PC-9 (cell line): ENCODE measurements at regions not wholly inside any gene's neighbourhood (a gene's known extent, or its start where the extent isn't known, plus 50 kb on each side); places are given as distances from the start of the nearest gene placed in this dataset.

Source experiments
- BruUV-seq: library from RNA; stranded (reverse); fragments of 400-500 nt; replicated peaks from 2 replicates; lab custom pipeline; 2021; lab: Mats Ljungman, UMichigan
- CTCF ChIA-PET: fragments of 300-600 bp; sonication (Branson Sonifier 250); formaldehyde crosslinking; loops from one replicate; lab custom pipeline; 2022; ENCODE audit warnings: antibody characterized with exemption; lab: Charles Lee
- POLR2A ChIA-PET: fragments of 300-600 bp; sonication (Branson Sonifier 250); formaldehyde crosslinking; loops from one replicate; lab custom pipeline; 2022; ENCODE audit warnings: antibody characterized with exemption; ENCODE audit not compliant: unreplicated experiment; lab: Charles Lee
- DNase-seq, 2 experiments: peaks; one replicate each; pipeline versions ENCODE4 v3.0.0 to v3.0.0-alpha.2; 2015 to 2022; ENCODE audit warnings: mixed read lengths in 1 of 2
- H2AFZ ChIP-seq: fragments of 200-600 bp; sonication (generic); 2 replicates; pipeline ENCODE4 v1.8.1; 2017; ENCODE audit warnings: antibody characterized with exemption
- H3F3A ChIP-seq: fragments of 200-600 bp; sonication (generic); 2 replicates; pipeline ENCODE4 v1.8.1; 2017; ENCODE audit warnings: antibody characterized with exemption, mild to moderate bottlenecking, low read depth; ENCODE audit not compliant: insufficient read depth
- H3K27ac ChIP-seq: fragments of 200-600 bp; sonication (generic); 2 replicates; pipeline ENCODE4 v1.6.1; 2016; ENCODE audit warnings: mixed run types
- H3K27me3 ChIP-seq: fragments of 200-600 bp; sonication (generic); 2 replicates; pipeline ENCODE4 v1.6.1; 2016; ENCODE audit warnings: low read depth, mixed run types; ENCODE audit not compliant: insufficient read depth
- H3K36me3 ChIP-seq: fragments of 200-600 bp; sonication (generic); 2 replicates; pipeline ENCODE4 v1.6.1; 2016; ENCODE audit warnings: low read depth, mixed run types
- H3K4me1 ChIP-seq: fragments of 200-600 bp; sonication (generic); replicated peaks from 2 replicates; pipeline ENCODE4 v1.6.1; 2016; ENCODE audit warnings: mixed run types; ENCODE audit not compliant: insufficient read depth
- H3K4me2 ChIP-seq: fragments of 200-600 bp; sonication (generic); 2 replicates; pipeline ENCODE4 v1.6.1; 2017; ENCODE audit warnings: mixed run types
- H3K4me3 ChIP-seq: fragments of 200-600 bp; sonication (generic); 2 replicates; pipeline ENCODE4 v1.6.1; 2016; ENCODE audit warnings: mixed run types
- H3K79me2 ChIP-seq: fragments of 200-600 bp; sonication (generic); 2 replicates; pipeline ENCODE4 v1.6.1; 2017; ENCODE audit warnings: low read depth, mixed run types
- H3K9me2 ChIP-seq: fragments of 200-600 bp; sonication (generic); 2 replicates; pipeline ENCODE4 v1.8.1; 2017; ENCODE audit warnings: mild to moderate bottlenecking; ENCODE audit not compliant: insufficient read depth
- H3K9me3 ChIP-seq: fragments of 200-600 bp; sonication (generic); 2 replicates; pipeline ENCODE4 v1.8.1; 2016; ENCODE audit warnings: low read depth; ENCODE audit not compliant: insufficient read depth
- H4K20me1 ChIP-seq: fragments of 200-600 bp; sonication (generic); 2 replicates; pipeline ENCODE4 v1.8.1; 2017; ENCODE audit not compliant: insufficient read depth
- EZH2 ChIP-seq: fragments of 200-600 bp; sonication (generic); IDR thresholded peaks from 2 replicates; pipeline ENCODE4 v1.8.0; 2017; ENCODE audit warnings: antibody characterized with exemption, low read depth
- intact Hi-C: fragments of 100-400 bp; cut with micrococcal nuclease; formaldehyde crosslinking; loops from one replicate; pipeline ENCODE4 v1.10.0; 2022; ENCODE audit not compliant: unreplicated experiment
- TF ChIP-seq, protein P1 (sequence below): fragments of 200-600 bp; sonication (generic); conservative IDR thresholded peaks from 2 replicates; pipeline ENCODE4 v1.6.1; 2017; ENCODE audit warnings: mixed run types, antibody characterized with exemption, mild to moderate bottlenecking, moderate library complexity

DNA sequence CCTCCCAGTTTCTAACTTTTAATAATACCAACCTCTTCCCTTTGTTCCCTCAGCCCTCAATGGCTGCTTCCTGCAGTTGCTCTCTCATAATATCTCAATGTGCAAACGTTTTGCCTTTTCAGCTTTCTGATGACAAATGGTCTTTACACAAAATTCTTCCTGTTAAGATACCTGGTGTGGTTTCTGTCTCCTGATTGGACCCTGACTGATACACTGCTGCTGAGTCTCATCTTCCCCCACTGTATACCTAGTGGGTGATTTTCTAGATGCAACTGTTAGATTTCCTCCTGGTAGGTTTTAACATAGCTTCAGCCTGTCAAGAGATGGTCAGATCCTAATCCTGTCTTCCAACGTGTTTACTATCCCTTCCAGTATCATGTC, 147.9 kb upstream of the TOP1 start:
- H3K4me1 ChIP-seq, result no peaks in the 10 kb centered on the region
- no peaks in the 10 kb centered on the region for H3K36me3 ChIP-seq
- H3K27ac ChIP-seq, result no peak overlapping the region
- BruUV-seq, result no TSS peak
- ChIA-PET POLR2A (interaction anchor here (0.5 kb wide), 1 partner anchor 1553 kb away, joined by 7 read pairs; no protein-coding TSS in a partner anchor), CTCF (no interaction called here)
- H3K27me3 ChIP-seq, result peaks cover 22% of the 10 kb centered on the region
- intact Hi-C loops, result no loop called here
- H4K20me1 ChIP-seq, result no peaks in the 10 kb centered on the region
- DNase-seq, result no peak
- H3K9me2 ChIP-seq, result no peaks in the 10 kb centered on the region
- H2AFZ ChIP-seq, result no peak overlapping the region
- no peaks in the 10 kb centered on the region for H3F3A ChIP-seq
- H3K9me3 ChIP-seq, result no peaks in the 10 kb centered on the region
- TF ChIP-seq, protein P1, sequence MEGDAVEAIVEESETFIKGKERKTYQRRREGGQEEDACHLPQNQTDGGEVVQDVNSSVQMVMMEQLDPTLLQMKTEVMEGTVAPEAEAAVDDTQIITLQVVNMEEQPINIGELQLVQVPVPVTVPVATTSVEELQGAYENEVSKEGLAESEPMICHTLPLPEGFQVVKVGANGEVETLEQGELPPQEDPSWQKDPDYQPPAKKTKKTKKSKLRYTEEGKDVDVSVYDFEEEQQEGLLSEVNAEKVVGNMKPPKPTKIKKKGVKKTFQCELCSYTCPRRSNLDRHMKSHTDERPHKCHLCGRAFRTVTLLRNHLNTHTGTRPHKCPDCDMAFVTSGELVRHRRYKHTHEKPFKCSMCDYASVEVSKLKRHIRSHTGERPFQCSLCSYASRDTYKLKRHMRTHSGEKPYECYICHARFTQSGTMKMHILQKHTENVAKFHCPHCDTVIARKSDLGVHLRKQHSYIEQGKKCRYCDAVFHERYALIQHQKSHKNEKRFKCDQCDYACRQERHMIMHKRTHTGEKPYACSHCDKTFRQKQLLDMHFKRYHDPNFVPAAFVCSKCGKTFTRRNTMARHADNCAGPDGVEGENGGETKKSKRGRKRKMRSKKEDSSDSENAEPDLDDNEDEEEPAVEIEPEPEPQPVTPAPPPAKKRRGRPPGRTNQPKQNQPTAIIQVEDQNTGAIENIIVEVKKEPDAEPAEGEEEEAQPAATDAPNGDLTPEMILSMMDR, result no peak
- no peak for TF ChIP-seq EZH2
- H3K4me3 ChIP-seq, result no peak overlapping the region
- no peak overlapping the region for H3K4me2 ChIP-seq
- no peaks in the 10 kb centered on the region for H3K79me2 ChIP-seq

DNA sequence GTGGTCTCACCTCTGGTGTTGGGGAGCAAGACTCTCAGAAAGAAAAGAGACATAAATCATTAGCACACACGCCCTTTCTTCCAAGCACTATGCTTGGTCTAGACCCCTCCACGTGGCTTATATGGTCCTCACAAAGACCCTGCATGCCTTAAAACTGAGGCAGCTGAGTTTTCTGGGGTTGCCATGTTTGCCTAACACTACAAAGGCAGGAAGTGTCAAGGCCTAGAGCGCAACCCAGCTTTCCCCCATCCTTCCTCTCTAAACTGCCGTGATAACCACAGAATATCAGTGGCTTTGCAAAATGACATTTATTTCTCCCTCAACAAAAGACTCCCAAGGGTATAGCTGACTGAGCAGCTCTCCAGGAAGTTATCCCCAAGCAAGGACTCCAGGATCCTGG, 146.5 kb upstream of the TOP1 start:
- H3K9me2 ChIP-seq, result no peaks in the 10 kb centered on the region
- no peak overlapping the region for H2AFZ ChIP-seq
- H3K27me3 ChIP-seq, result peaks cover 37% of the 10 kb centered on the region
- no peaks in the 10 kb centered on the region for H4K20me1 ChIP-seq
- no peaks in the 10 kb centered on the region for H3F3A ChIP-seq
- BruUV-seq, result no TSS peak
- no peaks in the 10 kb centered on the region for H3K79me2 ChIP-seq
- H3K4me1 ChIP-seq, result no peaks in the 10 kb centered on the region
- CTCF ChIA-PET, result no interaction called here
- no peak overlapping the region for H3K4me3 ChIP-seq
- intact Hi-C loops, result no loop called here
- no peaks in the 10 kb centered on the region for H3K36me3 ChIP-seq
- POLR2A ChIA-PET, result no interaction called here
- TF ChIP-seq, protein P1, result no peak
- TF ChIP-seq EZH2, result no peak
- no peak overlapping the region for H3K27ac ChIP-seq
- H3K4me2 ChIP-seq, result no peak overlapping the region
- H3K9me3 ChIP-seq, result no peaks in the 10 kb centered on the region
- no peak for DNase-seq

DNA sequence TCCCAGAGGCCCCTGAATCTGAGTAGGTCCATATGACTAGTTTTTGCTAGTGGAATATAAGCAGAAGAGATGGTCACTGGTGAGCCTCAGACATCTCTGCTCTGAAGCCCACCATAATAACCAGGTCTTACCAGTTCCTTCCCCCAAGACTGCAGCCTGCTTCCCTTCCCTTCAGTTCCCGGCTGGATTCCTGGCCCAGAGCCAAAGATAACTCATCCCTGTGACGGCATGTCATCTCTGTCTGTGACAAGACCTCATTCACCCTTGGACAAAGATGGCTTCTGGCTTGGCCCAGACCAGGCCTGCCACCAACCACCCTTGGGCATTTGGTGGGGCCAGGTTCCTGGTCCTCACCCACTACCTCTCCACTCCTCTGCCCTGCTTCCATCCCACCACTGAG, 145.5 kb upstream of the TOP1 start:
- no peaks in the 10 kb centered on the region for H3K79me2 ChIP-seq
- no peaks in the 10 kb centered on the region for H3K36me3 ChIP-seq
- H3K27me3 ChIP-seq, result peaks cover 44% of the 10 kb centered on the region
- CTCF ChIA-PET, result no interaction called here
- no peaks in the 10 kb centered on the region for H3F3A ChIP-seq
- H3K4me2 ChIP-seq, result no peak overlapping the region
- no peak overlapping the region for H3K4me3 ChIP-seq
- no peaks in the 10 kb centered on the region for H3K9me3 ChIP-seq
- H2AFZ ChIP-seq, result no peak overlapping the region
- H3K27ac ChIP-seq, result no peak overlapping the region
- H4K20me1 ChIP-seq, result no peaks in the 10 kb centered on the region
- DNase-seq, result no peak
- no peaks in the 10 kb centered on the region for H3K4me1 ChIP-seq
- TF ChIP-seq EZH2, result no peak
- TF ChIP-seq, protein P1, result no peak
- intact Hi-C loops, result no loop called here
- no peaks in the 10 kb centered on the region for H3K9me2 ChIP-seq
- POLR2A ChIA-PET, result no interaction called here
- BruUV-seq, result no TSS peak
